Stimulated activated naive CD8-positive, alpha-beta T cell treated with anti-CD3 and anti-CD28 coated beads, Interleukin-15, amount 100 ng/mL, for 72 hours (primary cell): ENCODE measurements at regions not wholly inside any gene's neighbourhood (a gene's known extent, or its start where the extent isn't known, plus 50 kb on each side); places are given as distances from the start of the nearest gene placed in this dataset.

Experiments
- ATAC-seq: fragments of 150-1000 bp; cut with Tn5 transposase; 2 replicates; pipeline ENCODE4 v1.10.0; 2021; ENCODE audit warnings: mild to moderate bottlenecking, moderate library complexity
- DNase-seq, 2 donors: peaks; one replicate each; pipeline ENCODE4 v3.0.0; 2021 to 2022
- H3K27ac Mint-ChIP-seq, 2 donors: one replicate each; pipeline ENCODE4 v1.8.0; 2022; ENCODE audit warnings: mild to moderate bottlenecking in 2 of 2, mixed read lengths in 2 of 2, moderate library complexity in 2 of 2
- H3K27me3 Mint-ChIP-seq: one replicate; pipeline ENCODE4 v1.8.0; 2022; ENCODE audit warnings: mixed read lengths
- H3K4me1 Mint-ChIP-seq: one replicate; pipeline ENCODE4 v1.8.0; 2022; ENCODE audit warnings: mild to moderate bottlenecking, mixed read lengths
- H3K4me3 Mint-ChIP-seq, 2 donors: one replicate each; pipeline ENCODE4 v1.8.0; 2022; ENCODE audit warnings: mild to moderate bottlenecking in 2 of 2, mixed read lengths in 2 of 2, moderate library complexity in 1 of 2
- H3K9me3 Mint-ChIP-seq, 2 donors: one replicate each; pipeline ENCODE4 v1.8.0; 2022; ENCODE audit warnings: mixed read lengths in 2 of 2

DNA sequence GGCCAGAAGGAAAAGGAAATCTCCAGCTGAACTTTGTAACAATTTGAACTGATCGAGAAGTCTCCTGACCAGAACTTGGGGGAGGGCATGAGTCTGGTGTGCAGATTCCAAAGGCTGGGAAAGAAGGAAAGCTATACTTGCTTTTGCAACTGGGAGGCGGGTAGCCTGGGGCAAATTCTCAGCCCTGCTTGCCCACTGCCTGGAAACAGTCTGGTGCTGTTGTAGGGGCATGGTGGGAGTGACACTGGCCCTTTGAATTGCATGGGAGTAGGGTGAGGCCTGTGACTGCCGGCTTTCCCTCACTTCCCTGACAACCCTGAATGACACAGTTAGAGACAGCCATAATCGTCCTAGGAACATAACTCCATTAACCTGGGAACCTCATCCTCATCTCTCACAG is 114.0 kb upstream of the POU1F1 start:
- Mint-ChIP-seq H3K27me3 (no peaks in the 10 kb centered on the region), H3K4me3 (no peak overlapping the region), H3K27ac (no peak overlapping the region), H3K9me3 (peaks cover 7 to 9% of the 10 kb centered on the region in 2 donors), H3K4me1 (no peaks in the 10 kb centered on the region)
- ATAC-seq (no peak), DNase-seq (no peak)

DNA sequence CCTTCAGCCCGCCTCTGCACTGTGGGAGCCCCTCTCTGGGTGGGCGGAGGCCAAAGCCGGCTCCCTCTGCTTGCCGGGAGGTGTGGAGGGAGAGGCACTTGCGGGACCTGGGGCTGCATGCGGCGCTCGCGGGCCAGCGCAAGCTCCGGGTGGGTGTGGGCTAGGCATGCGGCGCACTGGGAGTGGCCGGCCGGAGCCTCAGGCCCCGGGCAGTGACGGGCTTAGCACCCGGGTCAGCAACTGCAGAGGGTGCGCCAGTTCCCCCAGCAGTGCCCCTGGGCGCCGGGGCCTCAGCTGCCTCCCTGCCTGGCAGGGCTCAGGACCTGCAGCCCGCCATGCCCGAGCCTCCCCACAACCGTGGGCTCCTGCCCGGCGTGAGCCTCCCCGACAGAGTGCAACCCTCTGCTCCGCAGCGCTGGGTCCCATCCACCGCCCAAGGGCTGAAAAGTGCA is 98.9 kb upstream of the POU1F1 start:
- DNase-seq (no peak), ATAC-seq (peak; percentile 55)
- no peaks in the 10 kb centered on the region for H3K4me1 Mint-ChIP-seq
- H3K9me3 Mint-ChIP-seq, result no peaks in the 10 kb centered on the region
- no peak overlapping the region for H3K4me3 Mint-ChIP-seq
- peaks cover 8% of the 10 kb centered on the region for H3K27me3 Mint-ChIP-seq
- no peak overlapping the region for H3K27ac Mint-ChIP-seq

DNA sequence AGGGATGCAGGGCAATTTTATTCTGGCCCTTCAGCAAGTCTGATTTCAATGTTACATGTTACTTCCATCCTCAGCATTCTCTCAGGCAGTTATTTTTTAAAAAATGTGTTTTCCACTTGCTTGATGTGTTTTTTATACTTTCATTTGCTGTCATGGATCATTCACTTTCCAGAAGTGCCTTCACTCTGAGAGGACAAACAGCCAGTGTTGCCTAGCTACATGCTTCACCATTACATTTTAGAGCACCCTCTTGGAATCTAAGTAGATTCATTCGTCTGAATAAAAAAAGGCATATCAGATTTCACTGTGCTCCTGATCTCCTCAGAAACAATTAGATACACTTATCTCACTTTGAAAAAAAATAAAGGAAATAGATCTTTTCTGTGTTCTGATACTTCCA is 93.6 kb upstream of the POU1F1 start:
- peaks cover 18% of the 10 kb centered on the region for H3K27me3 Mint-ChIP-seq
- no peak overlapping the region for H3K27ac Mint-ChIP-seq
- no peaks in the 10 kb centered on the region for H3K4me1 Mint-ChIP-seq
- H3K9me3 Mint-ChIP-seq, result no peaks in the 10 kb centered on the region
- ATAC-seq (no peak), DNase-seq (no peak)
- H3K4me3 Mint-ChIP-seq, result no peak overlapping the region

DNA sequence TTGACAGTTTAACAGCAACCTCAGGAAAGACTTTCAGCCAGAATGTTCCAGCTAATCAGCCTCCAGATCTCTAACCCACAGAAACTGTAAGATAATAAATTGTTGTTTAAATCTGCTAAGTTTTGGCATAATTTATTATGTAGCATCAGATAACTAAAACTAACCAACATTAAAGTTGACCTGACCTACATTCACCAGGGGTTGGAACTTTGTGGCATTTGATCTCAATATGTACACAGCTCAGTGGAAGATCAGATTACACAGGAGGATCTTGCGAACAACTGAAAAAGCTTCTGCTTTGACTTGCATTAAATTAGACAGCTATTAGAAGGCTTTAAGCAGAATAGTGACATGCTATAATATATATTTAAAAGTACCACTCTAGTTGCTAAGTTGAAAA is 91.4 kb upstream of the POU1F1 start:
- Mint-ChIP-seq H3K9me3 (no peaks in the 10 kb centered on the region), H3K27me3 (peaks cover 20% of the 10 kb centered on the region), H3K4me1 (no peaks in the 10 kb centered on the region), H3K4me3 (no peak overlapping the region), H3K27ac (no peak overlapping the region)
- ATAC-seq (no peak), DNase-seq (no peak)

DNA sequence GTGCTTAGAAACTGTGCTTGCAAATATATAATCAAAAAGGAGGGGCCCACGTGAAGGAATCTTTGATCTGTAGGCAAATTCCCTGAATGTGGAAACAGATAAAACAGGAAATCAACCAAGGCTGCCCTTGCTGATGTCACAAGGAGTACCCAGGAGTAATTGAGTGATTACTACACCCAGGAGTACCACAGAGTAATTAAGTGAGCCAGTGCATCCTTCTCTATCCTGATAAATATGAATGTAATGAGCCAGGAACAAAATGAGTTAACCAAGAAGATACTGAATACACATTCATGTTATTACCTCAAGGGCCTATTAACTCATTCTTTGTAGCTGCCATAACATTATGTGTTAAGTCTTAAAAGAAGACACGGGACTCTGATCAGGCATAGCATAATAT is 87.3 kb upstream of the POU1F1 start:
- Mint-ChIP-seq H3K27ac (no peak overlapping the region), H3K27me3 (peaks cover 16% of the 10 kb centered on the region), H3K4me3 (no peak overlapping the region), H3K9me3 (no peaks in the 10 kb centered on the region), H3K4me1 (no peaks in the 10 kb centered on the region)
- ATAC-seq (no peak), DNase-seq (no peak)

DNA sequence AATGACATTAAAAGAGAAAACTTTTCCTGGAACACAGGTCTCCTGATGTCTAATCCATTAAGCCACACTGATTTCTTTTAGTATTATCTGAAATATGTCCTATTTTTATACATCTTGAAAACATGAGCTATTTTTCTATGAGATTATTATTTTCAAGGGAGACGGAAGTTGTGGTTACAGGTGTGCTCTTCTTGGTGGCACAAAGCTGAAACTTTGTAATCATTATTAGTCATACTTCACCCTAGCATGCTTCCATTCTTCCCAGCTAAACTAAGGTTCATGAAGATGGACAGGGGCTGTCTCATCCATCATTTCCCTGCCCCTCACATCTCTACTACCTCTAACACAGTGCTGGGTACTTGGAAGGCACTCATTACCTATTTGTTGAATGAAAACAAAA is 85.6 kb upstream of the POU1F1 start:
- ATAC-seq (no peak), DNase-seq (no peak)
- H3K27ac Mint-ChIP-seq, result no peak overlapping the region
- H3K4me1 Mint-ChIP-seq, result no peaks in the 10 kb centered on the region
- peaks cover 9% of the 10 kb centered on the region for H3K27me3 Mint-ChIP-seq
- H3K9me3 Mint-ChIP-seq, result no peaks in the 10 kb centered on the region
- no peak overlapping the region for H3K4me3 Mint-ChIP-seq

DNA sequence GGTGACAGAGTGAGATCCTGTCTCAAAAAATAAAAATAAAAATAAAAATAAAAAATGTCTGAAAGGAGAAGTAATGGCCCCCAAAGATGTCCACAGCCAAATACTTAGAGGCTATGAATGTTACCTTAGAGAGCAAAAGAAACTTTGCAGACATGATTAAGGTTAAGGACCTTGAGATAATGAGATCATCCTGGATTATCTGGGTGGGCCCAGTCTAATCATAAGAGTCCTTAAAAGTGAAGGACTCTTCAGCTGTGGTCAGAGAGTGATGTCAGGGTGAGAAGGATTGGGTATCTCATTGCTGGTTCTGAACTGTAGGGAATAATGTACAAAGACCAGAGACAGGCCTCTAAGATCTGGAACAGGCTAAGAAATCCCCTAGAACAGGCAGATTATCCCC is 84.9 kb upstream of the POU1F1 start:
- Mint-ChIP-seq H3K9me3 (no peaks in the 10 kb centered on the region), H3K4me3 (no peak overlapping the region), H3K27ac (no peak overlapping the region), H3K4me1 (no peaks in the 10 kb centered on the region), H3K27me3 (peaks cover 9% of the 10 kb centered on the region)
- ATAC-seq (no peak), DNase-seq (no peak)

DNA sequence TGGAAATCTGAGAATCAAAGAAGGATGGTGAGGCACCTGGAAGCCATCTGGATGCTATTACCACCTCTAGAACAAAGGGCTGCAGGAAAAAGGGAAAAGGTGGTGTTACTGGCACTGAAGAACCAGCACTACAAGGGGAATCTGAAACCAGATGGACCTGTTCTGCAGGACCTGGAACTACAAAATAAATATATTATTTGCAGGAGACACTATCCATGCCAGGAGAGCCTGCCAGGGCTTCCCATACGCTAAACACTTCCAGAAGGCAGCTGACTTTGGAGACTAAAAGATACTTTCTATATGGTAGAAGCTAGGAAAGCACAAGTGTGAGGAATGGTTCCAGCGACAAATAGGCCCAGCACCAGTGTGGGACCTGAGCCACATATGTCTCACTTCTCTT is 83.4 kb upstream of the POU1F1 start:
- Mint-ChIP-seq H3K4me3 (no peak overlapping the region), H3K4me1 (no peaks in the 10 kb centered on the region), H3K27ac (no peak overlapping the region), H3K9me3 (no peaks in the 10 kb centered on the region), H3K27me3 (peaks cover 9% of the 10 kb centered on the region)
- ATAC-seq (no peak), DNase-seq (no peak)

DNA sequence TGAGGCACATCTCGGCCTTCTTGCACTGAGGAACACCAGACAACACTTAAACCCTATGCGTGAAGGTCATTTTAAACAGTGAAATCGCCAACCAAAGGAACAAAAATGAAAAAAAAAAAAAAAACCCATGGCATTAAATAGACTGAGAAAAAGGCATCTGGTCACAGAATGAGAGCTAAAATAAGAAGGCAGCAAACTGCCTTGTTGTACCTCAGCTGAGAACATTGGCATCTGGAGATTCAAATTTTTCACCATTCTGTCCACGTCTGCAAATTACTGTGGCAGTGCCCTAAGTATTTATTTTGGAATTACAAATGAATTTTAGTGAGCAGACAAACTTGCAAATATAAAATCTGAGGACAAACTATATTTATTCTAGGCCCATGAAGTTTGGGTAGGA is 82.6 kb upstream of the POU1F1 start:
- no peaks in the 10 kb centered on the region for H3K9me3 Mint-ChIP-seq
- peaks cover 9% of the 10 kb centered on the region for H3K27me3 Mint-ChIP-seq
- H3K4me3 Mint-ChIP-seq, result no peak overlapping the region
- H3K27ac Mint-ChIP-seq, result no peak overlapping the region
- no peak for ATAC-seq
- no peaks in the 10 kb centered on the region for H3K4me1 Mint-ChIP-seq
- no peak for DNase-seq

DNA sequence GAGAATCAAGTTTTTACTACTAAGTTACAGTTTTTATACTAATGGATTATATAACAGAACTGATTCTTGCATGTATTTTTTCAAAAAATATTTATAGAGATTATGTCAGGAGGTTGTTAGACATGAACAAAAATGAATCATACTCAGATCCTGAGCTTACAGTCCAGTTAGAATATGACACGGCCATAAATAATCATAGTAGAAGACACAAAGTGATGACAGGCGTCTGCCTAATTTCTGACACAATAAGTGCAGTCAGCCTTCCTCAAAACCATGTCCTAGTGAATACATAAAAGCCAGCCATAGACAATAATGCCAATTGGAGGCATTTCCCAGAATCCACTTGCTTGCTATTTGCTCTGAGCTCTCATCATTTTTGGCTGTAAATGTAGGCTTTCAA is 81.7 kb upstream of the POU1F1 start:
- H3K4me3 Mint-ChIP-seq, result no peak overlapping the region
- no peaks in the 10 kb centered on the region for H3K9me3 Mint-ChIP-seq
- peaks cover 2% of the 10 kb centered on the region for H3K27me3 Mint-ChIP-seq
- DNase-seq (no peak), ATAC-seq (no peak)
- H3K27ac Mint-ChIP-seq, result no peak overlapping the region
- H3K4me1 Mint-ChIP-seq, result no peaks in the 10 kb centered on the region

DNA sequence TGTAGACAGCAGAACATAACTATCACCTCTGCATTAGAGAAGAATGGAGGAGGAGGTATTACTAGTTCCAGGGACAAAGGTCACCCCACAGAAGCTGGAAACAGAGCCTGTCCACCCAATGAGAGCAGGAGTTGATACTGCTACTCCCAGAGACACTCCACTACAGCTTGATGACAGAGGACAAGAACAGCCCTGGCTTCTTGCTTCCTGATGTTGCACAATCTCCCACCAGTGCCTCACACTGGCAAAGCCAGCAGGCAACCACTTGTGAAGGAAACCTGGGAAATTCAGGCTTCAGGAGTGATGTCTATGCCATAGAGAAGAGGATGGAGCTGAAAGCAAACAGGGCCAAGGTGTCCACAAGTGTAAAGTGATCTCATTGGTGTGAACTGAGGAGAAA is 78.0 kb upstream of the POU1F1 start:
- no peak overlapping the region for H3K4me3 Mint-ChIP-seq
- H3K9me3 Mint-ChIP-seq, result no peaks in the 10 kb centered on the region
- no peak for ATAC-seq
- DNase-seq, result no peak
- no peak overlapping the region for H3K27ac Mint-ChIP-seq
- no peaks in the 10 kb centered on the region for H3K27me3 Mint-ChIP-seq
- H3K4me1 Mint-ChIP-seq, result no peaks in the 10 kb centered on the region

DNA sequence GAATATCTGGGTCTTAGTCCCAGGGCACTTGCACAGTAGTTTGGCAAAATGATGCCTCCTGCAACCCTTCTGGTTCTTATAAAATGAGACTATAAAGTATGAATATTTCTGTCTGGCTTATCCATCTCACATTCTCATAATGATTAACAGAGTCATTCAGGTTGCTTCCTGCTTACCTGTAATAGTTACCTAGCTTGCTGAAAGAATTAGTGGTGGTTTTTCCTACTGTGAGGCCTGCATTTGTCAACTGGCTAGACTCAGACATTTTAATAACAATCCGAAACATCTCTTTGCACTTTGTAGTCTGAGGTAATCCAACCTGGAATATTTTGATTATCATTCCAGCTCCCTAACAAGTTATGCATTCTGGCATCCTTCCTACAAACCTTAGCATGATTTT is 75.6 kb upstream of the POU1F1 start:
- Mint-ChIP-seq H3K4me3 (no peak overlapping the region), H3K27ac (no peak overlapping the region), H3K4me1 (no peaks in the 10 kb centered on the region), H3K27me3 (no peaks in the 10 kb centered on the region), H3K9me3 (no peaks in the 10 kb centered on the region)
- no peak for DNase-seq
- no peak for ATAC-seq

DNA sequence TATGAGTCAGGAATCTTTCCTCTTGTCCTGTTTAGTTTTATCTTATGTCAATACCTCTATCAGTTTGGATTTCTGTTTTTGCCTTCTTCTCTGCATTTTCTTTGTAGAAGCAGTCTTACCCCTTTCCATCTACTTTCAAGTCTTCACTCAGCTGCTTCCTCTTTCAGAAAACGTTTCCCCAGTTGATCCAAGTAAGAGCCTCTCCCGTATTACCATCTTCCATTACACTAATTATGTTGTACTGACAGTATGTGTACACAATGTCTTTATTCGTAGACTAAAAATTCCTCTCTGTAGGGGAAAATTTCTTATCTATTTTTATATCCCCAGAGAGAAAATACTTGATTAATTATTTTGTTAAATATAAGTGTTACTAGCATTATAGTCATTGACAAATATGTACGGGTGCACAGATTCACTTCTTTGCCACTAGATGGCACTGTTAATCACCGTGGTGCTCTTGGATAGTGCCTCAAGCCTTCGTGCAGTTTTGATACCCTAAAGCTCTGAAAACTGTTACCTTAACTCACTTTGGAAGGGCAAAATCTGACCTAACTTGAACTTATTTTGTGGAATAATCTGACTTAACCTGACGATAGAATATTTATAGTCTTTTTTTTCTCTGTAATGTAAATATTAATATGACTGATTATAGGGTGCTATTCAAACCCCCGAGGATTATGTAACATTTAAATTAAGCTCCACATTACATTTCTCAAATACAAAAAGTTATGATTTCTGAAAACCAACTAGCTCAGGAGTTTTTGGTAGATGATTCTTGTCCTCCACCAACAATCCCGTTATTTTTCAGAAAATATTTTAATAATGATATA is 74.2 kb upstream of the POU1F1 start:
- Mint-ChIP-seq H3K27me3 (no peaks in the 10 kb centered on the region), H3K4me3 (no peak overlapping the region), H3K27ac (no peak overlapping the region), H3K9me3 (no peaks in the 10 kb centered on the region), H3K4me1 (no peaks in the 10 kb centered on the region)
- DNase-seq (peak in 1 of 2 donors; percentile 13), ATAC-seq (peak; percentile 81)

DNA sequence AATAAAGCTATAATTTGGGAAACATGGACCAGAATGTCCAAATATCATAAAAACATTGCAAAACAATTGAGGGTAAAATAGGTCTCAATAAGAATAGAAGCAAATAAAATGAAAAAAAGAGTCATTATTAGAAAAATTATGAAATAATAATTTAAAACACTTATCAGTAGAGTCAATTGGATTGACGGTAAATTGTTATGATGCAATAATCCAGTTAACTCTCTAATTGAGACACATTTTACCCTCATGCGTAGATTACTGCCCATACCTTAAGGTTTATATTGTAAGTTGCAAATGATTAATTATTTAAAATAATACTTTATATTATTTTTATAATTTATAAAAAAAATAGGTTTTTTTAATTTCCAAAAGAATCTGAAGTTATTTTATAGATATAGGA is 73.4 kb upstream of the POU1F1 start:
- H3K27me3 Mint-ChIP-seq, result no peaks in the 10 kb centered on the region
- no peak overlapping the region for H3K27ac Mint-ChIP-seq
- no peak for ATAC-seq
- no peak overlapping the region for H3K4me3 Mint-ChIP-seq
- DNase-seq, result no peak
- no peaks in the 10 kb centered on the region for H3K9me3 Mint-ChIP-seq
- H3K4me1 Mint-ChIP-seq, result no peaks in the 10 kb centered on the region

DNA sequence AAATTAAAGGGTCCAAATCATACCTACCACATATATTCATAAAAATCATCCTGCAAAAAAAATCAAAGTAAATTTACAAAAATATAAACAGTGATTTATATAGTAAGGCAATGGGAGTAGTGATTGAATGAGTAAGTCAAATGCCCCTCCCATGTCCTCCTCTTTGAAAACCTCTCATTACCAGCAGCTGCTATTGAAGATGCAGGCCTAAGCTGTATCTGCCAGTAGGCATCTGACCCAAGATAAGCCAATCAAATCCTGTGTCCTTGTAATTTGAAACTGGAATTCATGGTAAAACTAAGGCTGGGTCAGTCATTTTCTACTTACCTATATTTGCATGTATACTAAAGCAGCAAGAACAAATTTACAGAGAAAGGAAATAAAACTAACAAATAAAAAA is 60.4 kb upstream of the POU1F1 start:
- Mint-ChIP-seq H3K27ac (no peak overlapping the region), H3K27me3 (no peaks in the 10 kb centered on the region), H3K4me1 (peaks cover 6% of the 10 kb centered on the region), H3K4me3 (no peak overlapping the region), H3K9me3 (peaks cover 0 to 3% of the 10 kb centered on the region in 2 donors)
- ATAC-seq (no peak), DNase-seq (no peak)

DNA sequence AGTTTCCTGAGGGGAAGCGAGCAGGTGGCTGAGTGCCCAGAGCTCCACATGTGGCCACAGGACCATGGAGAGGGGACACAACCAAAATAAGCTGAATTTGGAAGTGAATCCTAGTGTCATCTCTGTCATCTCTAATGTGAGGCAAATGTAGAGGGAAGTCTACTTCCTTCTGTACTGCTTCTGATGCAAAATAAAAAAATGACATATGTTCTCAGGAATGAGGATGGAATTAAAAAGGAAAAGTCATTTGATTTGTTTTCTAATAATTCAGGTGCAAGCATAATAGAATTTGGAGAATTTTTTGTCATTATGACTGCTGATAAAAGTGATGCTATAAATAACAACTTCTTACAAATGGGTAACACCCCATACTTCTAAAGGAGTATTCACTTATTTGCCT is 59.5 kb upstream of the POU1F1 start:
- H3K9me3 Mint-ChIP-seq, result no peaks in the 10 kb centered on the region
- H3K4me1 Mint-ChIP-seq, result peaks cover 6% of the 10 kb centered on the region
- no peak overlapping the region for H3K27ac Mint-ChIP-seq
- ATAC-seq (no peak), DNase-seq (no peak)
- H3K4me3 Mint-ChIP-seq, result no peak overlapping the region
- no peaks in the 10 kb centered on the region for H3K27me3 Mint-ChIP-seq

DNA sequence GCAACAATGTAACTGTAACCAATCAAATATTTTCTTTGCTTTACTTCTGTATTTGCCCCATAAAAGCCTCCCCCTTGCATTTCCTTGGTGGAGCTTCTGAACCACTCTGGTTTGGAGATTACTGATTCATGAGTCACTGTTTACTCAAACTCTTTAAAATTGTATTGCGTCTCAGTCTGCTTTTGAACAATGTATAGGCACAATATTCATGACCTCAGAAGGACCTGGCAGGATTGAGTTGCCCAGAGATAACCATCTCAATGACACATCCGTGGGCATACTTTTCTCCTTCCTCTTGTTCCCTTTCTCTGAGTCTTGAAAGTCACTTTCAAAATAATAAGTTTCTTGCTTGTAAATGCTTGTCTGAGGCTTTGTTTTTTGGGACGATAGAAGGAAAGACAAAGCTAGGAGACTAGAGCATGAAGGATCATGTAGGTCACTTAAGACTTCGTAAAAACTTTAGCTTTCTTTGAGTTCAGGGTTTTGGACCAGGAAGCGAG is 57.1 kb upstream of the POU1F1 start:
- Mint-ChIP-seq H3K4me3 (no peak overlapping the region), H3K27ac (no peak overlapping the region), H3K4me1 (peaks cover 6% of the 10 kb centered on the region), H3K27me3 (no peaks in the 10 kb centered on the region), H3K9me3 (no peaks in the 10 kb centered on the region)
- peak; percentile 97 for ATAC-seq
- peak in 1 of 2 donors; percentile 20 for DNase-seq
